PFSK-1 (cell line): ENCODE measurements at regions not wholly inside any gene's neighbourhood (a gene's known extent, or its start where the extent isn't known, plus 50 kb on each side); places are given as distances from the start of the nearest gene placed in this dataset.

ENCODE experiments used
- FOXP2 ChIP-seq: optimal IDR thresholded peaks from 2 replicates; pipeline ENCODE3; 2011; ENCODE audit warnings: borderline replicate concordance, control low read depth, inconsistent platforms; ENCODE audit not compliant: insufficient read depth; ENCODE audit errors: extremely low read length, extremely low read depth
- POLR2AphosphoS5 ChIP-seq: IDR thresholded peaks from 2 replicates; pipeline ENCODE4 v1.6.1; 2012; ENCODE audit warnings: low read depth, mild to moderate bottlenecking, control low read depth, low read length, moderate library complexity
- SIN3A ChIP-seq: IDR thresholded peaks from 2 replicates; pipeline ENCODE4 v1.6.1; 2012; ENCODE audit warnings: mild to moderate bottlenecking, low read length, moderate library complexity, borderline replicate concordance; ENCODE audit not compliant: insufficient read depth
- TAF1 ChIP-seq: IDR thresholded peaks from 2 replicates; pipeline ENCODE4 v1.6.1; 2012; ENCODE audit warnings: low read length, control low read depth, borderline replicate concordance; ENCODE audit not compliant: insufficient read depth
- TF ChIP-seq, protein P1 (sequence below), 2 experiments: IDR thresholded peaks; 2 replicates each; pipeline versions ENCODE4 v1.6.1 to v1.8.0; 2011 to 2012; ENCODE audit warnings: low read depth in 2 of 2, low read length in 2 of 2, control low read depth in 1 of 2, inconsistent platforms in 1 of 2, mild to moderate bottlenecking in 1 of 2, moderate library complexity in 1 of 2; ENCODE audit not compliant: insufficient read depth in 1 of 2

DNA sequence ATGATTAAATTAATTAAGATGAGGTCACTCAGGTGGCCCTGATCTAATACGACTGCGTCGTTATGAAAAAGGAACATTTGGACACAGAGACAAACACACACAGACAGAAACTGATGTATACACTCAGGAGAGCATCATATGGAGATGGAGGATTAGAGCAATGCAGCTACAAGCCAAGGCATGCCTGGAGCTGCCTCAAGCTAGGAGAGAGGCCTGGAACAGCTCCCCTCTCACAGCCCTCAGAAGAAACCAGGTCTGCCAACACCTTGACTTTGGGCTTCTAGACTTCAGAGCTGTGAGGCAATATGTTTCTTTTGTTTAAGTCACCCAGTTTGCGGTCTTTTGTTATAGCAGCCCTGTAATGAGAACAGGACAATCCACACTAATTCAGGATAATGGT, 318.9 kb downstream of the HS3ST3B1 start:
- TF ChIP-seq, protein P1, sequence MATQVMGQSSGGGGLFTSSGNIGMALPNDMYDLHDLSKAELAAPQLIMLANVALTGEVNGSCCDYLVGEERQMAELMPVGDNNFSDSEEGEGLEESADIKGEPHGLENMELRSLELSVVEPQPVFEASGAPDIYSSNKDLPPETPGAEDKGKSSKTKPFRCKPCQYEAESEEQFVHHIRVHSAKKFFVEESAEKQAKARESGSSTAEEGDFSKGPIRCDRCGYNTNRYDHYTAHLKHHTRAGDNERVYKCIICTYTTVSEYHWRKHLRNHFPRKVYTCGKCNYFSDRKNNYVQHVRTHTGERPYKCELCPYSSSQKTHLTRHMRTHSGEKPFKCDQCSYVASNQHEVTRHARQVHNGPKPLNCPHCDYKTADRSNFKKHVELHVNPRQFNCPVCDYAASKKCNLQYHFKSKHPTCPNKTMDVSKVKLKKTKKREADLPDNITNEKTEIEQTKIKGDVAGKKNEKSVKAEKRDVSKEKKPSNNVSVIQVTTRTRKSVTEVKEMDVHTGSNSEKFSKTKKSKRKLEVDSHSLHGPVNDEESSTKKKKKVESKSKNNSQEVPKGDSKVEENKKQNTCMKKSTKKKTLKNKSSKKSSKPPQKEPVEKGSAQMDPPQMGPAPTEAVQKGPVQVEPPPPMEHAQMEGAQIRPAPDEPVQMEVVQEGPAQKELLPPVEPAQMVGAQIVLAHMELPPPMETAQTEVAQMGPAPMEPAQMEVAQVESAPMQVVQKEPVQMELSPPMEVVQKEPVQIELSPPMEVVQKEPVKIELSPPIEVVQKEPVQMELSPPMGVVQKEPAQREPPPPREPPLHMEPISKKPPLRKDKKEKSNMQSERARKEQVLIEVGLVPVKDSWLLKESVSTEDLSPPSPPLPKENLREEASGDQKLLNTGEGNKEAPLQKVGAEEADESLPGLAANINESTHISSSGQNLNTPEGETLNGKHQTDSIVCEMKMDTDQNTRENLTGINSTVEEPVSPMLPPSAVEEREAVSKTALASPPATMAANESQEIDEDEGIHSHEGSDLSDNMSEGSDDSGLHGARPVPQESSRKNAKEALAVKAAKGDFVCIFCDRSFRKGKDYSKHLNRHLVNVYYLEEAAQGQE (IDR thresholded peaks at IDR 0.05; ENCODE audit: insufficient read depth in 1 of 2, low read depth in 2 of 2, low read length in 2 of 2): no peak
- TF ChIP-seq POLR2AphosphoS5 (no peak), SIN3A (no peak), TAF1 (no peak), FOXP2 (no peak)
